ENCODE measurements at regions not wholly inside any gene's neighbourhood (a gene's known extent, or its start where the extent isn't known, plus 50 kb on each side); places are given as distances from the start of the nearest gene placed in this dataset.

GRCh38 chr3:145032791-145033190 is 1061.2 kb downstream of the DIPK2A start:
- Histone ChIP-seq H2AK5ac (ENCODE audit: insufficient read length, low read length) (no peak overlapping the region), H3K23ac (ENCODE audit: insufficient read length, low read depth, low read length) (no peak overlapping the region), H2BK15ac (ENCODE audit: low read depth, low read length) (no peak overlapping the region), H3K9me3 (ENCODE audit: control insufficient read depth, low read depth, low read length) (no peaks in the 10 kb centered on the region), H2AFZ (ENCODE audit: low read length) (no peak overlapping the region), H4K5ac (ENCODE audit: insufficient read length, low read depth, low read length) (no peak overlapping the region), H2BK20ac (ENCODE audit: low read depth, low read length, poor library complexity, severe bottlenecking) (no peak overlapping the region), H3K4me1 (ENCODE audit: insufficient read depth, low read length) (no peaks in the 10 kb centered on the region), H4K20me1 (ENCODE audit: control insufficient read depth, insufficient read depth, insufficient read length) (no peaks in the 10 kb centered on the region), H3K9ac (ENCODE audit: extremely low read depth, insufficient read length, low read length) (no peak overlapping the region), H3K18ac (ENCODE audit: insufficient read length, low read depth, low read length) (no peak overlapping the region), H4K91ac (ENCODE audit: insufficient read length, low read depth, low read length) (no peak overlapping the region), H3K4ac (ENCODE audit: low read depth, low read length) (no peak overlapping the region), H2BK12ac (ENCODE audit: insufficient read length, low read depth, low read length) (no peak overlapping the region), H3K4me2 (ENCODE audit: insufficient read depth, insufficient read length, low read length) (no peak overlapping the region), H4K8ac (replicated peaks; ENCODE audit: insufficient read length, low read depth, low read length) (no peak overlapping the region), H3K56ac (ENCODE audit: insufficient read length, low read depth, low read length) (no peak overlapping the region), H3T11ph (ENCODE audit: low read length) (no peak overlapping the region), H2BK120ac (ENCODE audit: low read depth, low read length, poor library complexity, severe bottlenecking) (no peak overlapping the region), H3K79me2 (ENCODE audit: insufficient read depth, low read length) (no peaks in the 10 kb centered on the region), H3K79me1 (ENCODE audit: insufficient read depth, low read depth, low read length, poor library complexity, severe bottlenecking) (no peaks in the 10 kb centered on the region), H3K27me3 (ENCODE audit: insufficient read depth, low read length) (no peaks in the 10 kb centered on the region), H2BK5ac (ENCODE audit: insufficient read length, low read length) (no peak overlapping the region), H3K23me2 (ENCODE audit: insufficient read length, low read depth, low read length, poor library complexity, severe bottlenecking) (no peaks in the 10 kb centered on the region), H3K27ac (ENCODE audit: insufficient read length, low read depth, low read length) (no peak overlapping the region), H3K14ac (ENCODE audit: insufficient read depth, low read length) (no peak overlapping the region)
- no peak overlapping the region for H3K27ac Mint-ChIP-seq
- H3K4me1 Mint-ChIP-seq = peaks cover 0 to 2% of the 10 kb centered on the region in 2 experiments; a peak in 1 of 4 replicates
- no peak overlapping the region for H3K4me3 Mint-ChIP-seq
- H3K27me3 Mint-ChIP-seq (ENCODE audit: low read depth) = no peaks in the 10 kb centered on the region
- TF ChIP-seq, protein P1, sequence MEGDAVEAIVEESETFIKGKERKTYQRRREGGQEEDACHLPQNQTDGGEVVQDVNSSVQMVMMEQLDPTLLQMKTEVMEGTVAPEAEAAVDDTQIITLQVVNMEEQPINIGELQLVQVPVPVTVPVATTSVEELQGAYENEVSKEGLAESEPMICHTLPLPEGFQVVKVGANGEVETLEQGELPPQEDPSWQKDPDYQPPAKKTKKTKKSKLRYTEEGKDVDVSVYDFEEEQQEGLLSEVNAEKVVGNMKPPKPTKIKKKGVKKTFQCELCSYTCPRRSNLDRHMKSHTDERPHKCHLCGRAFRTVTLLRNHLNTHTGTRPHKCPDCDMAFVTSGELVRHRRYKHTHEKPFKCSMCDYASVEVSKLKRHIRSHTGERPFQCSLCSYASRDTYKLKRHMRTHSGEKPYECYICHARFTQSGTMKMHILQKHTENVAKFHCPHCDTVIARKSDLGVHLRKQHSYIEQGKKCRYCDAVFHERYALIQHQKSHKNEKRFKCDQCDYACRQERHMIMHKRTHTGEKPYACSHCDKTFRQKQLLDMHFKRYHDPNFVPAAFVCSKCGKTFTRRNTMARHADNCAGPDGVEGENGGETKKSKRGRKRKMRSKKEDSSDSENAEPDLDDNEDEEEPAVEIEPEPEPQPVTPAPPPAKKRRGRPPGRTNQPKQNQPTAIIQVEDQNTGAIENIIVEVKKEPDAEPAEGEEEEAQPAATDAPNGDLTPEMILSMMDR (conservative IDR thresholded peaks at IDR 0.05) = no peak
- peaks cover 6 to 15% of the 10 kb centered on the region in 2 experiments; a peak in 4 of 5 replicates for H3K9me3 Mint-ChIP-seq
- DNase-seq = no peak
- WGBS (ENCODE audit: extremely low coverage, insufficient read length, low lambda C conversion rate) = no CpG with 5 or more reads among the region's 1 CpG
- H3K36me3 Mint-ChIP-seq (ENCODE audit: insufficient read depth in 1 of 3, low read depth in 3 of 3) = peaks cover 0 to 12% (median 2%) of the 10 kb centered on the region in 3 experiments; a peak in 5 of 7 replicates

All from H9 (cell line).